Spleen (tissue), 11 donors: ENCODE measurements at regions not wholly inside any gene's neighbourhood (a gene's known extent, or its start where the extent isn't known, plus 50 kb on each side); places are given as distances from the start of the nearest gene placed in this dataset.
A peak's percentile ranks its signal among the peaks of the same experiment; 100 is the strongest.

Source experiments
- DNase-seq: peaks from one replicate; pipeline ENCODE4 v3.0.0-alpha.2; 2020
- H3K27ac ChIP-seq, 8 donors: fragments of 200-600 bp; sonication (generic) in 7 of 8; 1 replicate in 4 of 8; 2 replicates in 4 of 8; pipeline versions ENCODE4 v1.5.0 to v1.8.0; 2016 to 2021; ENCODE audit warnings: inconsistent platforms in 4 of 8, mild to moderate bottlenecking in 4 of 8, moderate library complexity in 1 of 8
- H3K27me3 ChIP-seq, 7 donors: fragments of 200-600 bp; sonication (generic) in 6 of 7; replicated peaks in 1 of 7; 1 replicate in 4 of 7; 2 replicates in 3 of 7; pipeline versions ENCODE4 v1.5.0 to v1.8.0; 2016 to 2021; ENCODE audit warnings: inconsistent platforms in 3 of 7, mild to moderate bottlenecking in 1 of 7
- H3K36me3 ChIP-seq, 6 donors: fragments of 200-600 bp; sonication (generic) in 5 of 6; 1 replicate in 4 of 6; 2 replicates in 2 of 6; pipeline versions ENCODE4 v1.5.0 to v1.8.0; 2016 to 2021; ENCODE audit warnings: inconsistent platforms in 2 of 6
- H3K4me1 ChIP-seq, 6 donors: fragments of 200-600 bp; sonication (generic) in 5 of 6; 1 replicate in 3 of 6; 2 replicates in 3 of 6; pipeline versions ENCODE4 v1.5.0 to v1.8.0; 2016 to 2021; ENCODE audit warnings: inconsistent platforms in 3 of 6
- H3K4me3 ChIP-seq, 8 donors: fragments of 200-600 bp; sonication (generic) in 7 of 8; 1 replicate in 4 of 8; 2 replicates in 4 of 8; pipeline versions ENCODE4 v1.5.0 to v1.8.0; 2016 to 2021; ENCODE audit warnings: inconsistent platforms in 4 of 8, mild to moderate bottlenecking in 4 of 8, moderate library complexity in 2 of 8
- H3K9me3 ChIP-seq, 8 donors: fragments of 200-600 bp; sonication (generic) in 7 of 8; 1 replicate in 4 of 8; 2 replicates in 4 of 8; pipeline versions ENCODE4 v1.5.0 to v1.8.0; 2016 to 2021; ENCODE audit warnings: inconsistent platforms in 4 of 8
- CTCF ChIP-seq, 11 experiments: fragments of 200-600 bp in 7 of 11; fragments of 450-650 bp in 4 of 11; sonication (generic) in 4 of 11; IDR thresholded peaks in 8 of 11; conservative IDR thresholded peaks in 3 of 11; 1 replicate in 7 of 11; 2 replicates in 4 of 11; pipeline versions ENCODE4 v1.4.0 to v1.8.0; 2016 to 2021; ENCODE audit warnings: antibody characterized with exemption in 11 of 11, inconsistent platforms in 4 of 11, mild to moderate bottlenecking in 1 of 11
- POLR2A ChIP-seq, 3 donors: fragments of 450-650 bp; IDR thresholded peaks; one replicate each; pipeline ENCODE4 v1.5.1; 2017; ENCODE audit warnings: antibody characterized with exemption in 3 of 3, mild to moderate bottlenecking in 1 of 3
- POLR2AphosphoS5 ChIP-seq, 3 donors: sonication (generic); formaldehyde crosslinking; IDR thresholded peaks; one replicate each; pipeline ENCODE4 v1.5.1; 2017; ENCODE audit warnings: antibody characterized with exemption in 3 of 3
- WGBS, 5 donors: extraction: QIAGEN DNeasy Blood & Tissue Kit in 3 of 5; methylation state at CpG; one replicate each; pipeline versions ENCODE4 v1.1.5 to v1.1.7; 2013 to 2018; 5-methylcytosine and 5-hydroxymethylcytosine counted together
- intact Hi-C: fragments of 100-400 bp; cut with DNase I; formaldehyde crosslinking; loops from one replicate; pipeline ENCODE4 v1.15.0; 2023; ENCODE audit warnings: low total_unique reads
- donor health status: healthy with polysubstance abuse.
- donor health status: DM: no; HTN: no; CAD: no; lungs with moderate emphysema.
- donor health status: DM: no; HTN: no; CAD: no.
- donor health status: Bipolar disorder and iron deficiency.
- donor health status: healthy.
- donor health status: DM: no; HTN: no; CAD: no.
- donor health status: DM: yes; HTN: yes; CAD: no.

DNA sequence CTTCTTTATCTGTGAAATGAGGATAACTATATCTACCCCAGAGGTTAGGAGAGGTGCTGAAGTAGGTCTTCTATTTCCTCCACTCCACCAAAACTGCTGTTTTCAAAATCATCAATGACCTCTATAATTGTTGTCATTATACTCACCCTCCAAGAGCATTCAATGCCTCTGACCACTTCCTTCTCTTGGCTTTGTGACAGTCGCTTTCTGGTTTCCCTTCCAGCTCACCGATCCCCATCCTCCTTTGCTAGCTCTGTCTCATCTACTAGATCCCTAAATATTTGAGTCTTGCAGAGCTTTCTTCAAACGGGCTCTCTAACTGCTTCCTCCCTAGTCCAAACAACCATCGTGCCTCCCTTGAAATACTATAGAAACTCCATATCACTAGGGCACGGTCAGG is 153.5 kb downstream of the RPLP1 start:
- intact Hi-C loops = no loop called here
- TF ChIP-seq CTCF (IDR thresholded peaks at IDR 0.05 in 8 of 11, conservative IDR thresholded peaks at IDR 0.05 in 3 of 11) (no peak), POLR2A (IDR thresholded peaks at IDR 0.05) (no peak), POLR2AphosphoS5 (IDR thresholded peaks at IDR 0.05) (no peak)
- Histone ChIP-seq H3K4me3 (no peak overlapping the region), H3K27ac (no peak overlapping the region), H3K36me3 (no peaks in the 10 kb centered on the region), H3K9me3 (no peaks in the 10 kb centered on the region), H3K4me1 (peaks cover 0 to 27% (median 0%) of the 10 kb centered on the region in 6 donors), H3K27me3 (peaks cover 0 to 15% (median 0%) of the 10 kb centered on the region in 7 donors)
- no peak for DNase-seq
- 31 to 52% (median 47%) methylated on average over 5 of the region's 5 CpGs for WGBS, 5 donors

DNA sequence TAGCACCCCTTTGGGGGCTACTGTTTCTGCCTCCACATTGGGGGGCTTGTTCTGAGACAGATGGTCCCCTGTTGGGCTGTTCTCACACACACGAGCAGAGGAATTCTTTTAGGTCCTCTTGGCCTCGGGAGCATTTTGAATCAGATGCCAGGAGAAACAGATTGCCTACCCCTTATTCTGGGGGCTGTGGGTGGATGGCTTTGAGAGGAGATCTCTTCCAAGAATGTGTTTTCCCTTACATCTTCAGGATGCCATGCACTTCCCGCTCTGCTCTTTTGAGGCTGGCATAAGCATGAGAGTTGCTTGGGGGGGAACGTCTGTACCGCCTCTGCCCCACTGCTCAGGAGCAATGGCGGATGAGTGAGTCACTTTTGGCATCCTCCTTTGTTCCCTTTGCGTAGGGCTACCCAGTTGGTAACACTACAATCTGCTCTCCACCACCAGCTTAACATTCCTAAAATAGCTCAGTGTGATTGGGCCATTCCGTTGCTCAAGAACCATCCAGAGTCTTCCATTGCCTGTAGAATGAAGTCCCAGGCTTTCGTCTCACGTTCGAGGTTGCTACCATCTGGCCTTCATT is 154.4 kb downstream of the RPLP1 start:
- WGBS, 5 donors = 79 to 96% (median 83%) methylated on average over 11 of the region's 11 CpGs
- TF ChIP-seq POLR2AphosphoS5 (IDR thresholded peaks at IDR 0.05) (no peak), CTCF (IDR thresholded peaks at IDR 0.05 in 8 of 11, conservative IDR thresholded peaks at IDR 0.05 in 3 of 11) (no peak), POLR2A (IDR thresholded peaks at IDR 0.05) (no peak)
- Histone ChIP-seq H3K9me3 (no peaks in the 10 kb centered on the region), H3K4me3 (no peak overlapping the region), H3K27ac (no peak overlapping the region), H3K4me1 (peaks cover 0 to 27% (median 0%) of the 10 kb centered on the region in 6 donors), H3K27me3 (peaks cover 0 to 6% (median 0%) of the 10 kb centered on the region in 7 donors), H3K36me3 (no peaks in the 10 kb centered on the region)
- no peak for DNase-seq
- intact Hi-C loops = no loop called here

DNA sequence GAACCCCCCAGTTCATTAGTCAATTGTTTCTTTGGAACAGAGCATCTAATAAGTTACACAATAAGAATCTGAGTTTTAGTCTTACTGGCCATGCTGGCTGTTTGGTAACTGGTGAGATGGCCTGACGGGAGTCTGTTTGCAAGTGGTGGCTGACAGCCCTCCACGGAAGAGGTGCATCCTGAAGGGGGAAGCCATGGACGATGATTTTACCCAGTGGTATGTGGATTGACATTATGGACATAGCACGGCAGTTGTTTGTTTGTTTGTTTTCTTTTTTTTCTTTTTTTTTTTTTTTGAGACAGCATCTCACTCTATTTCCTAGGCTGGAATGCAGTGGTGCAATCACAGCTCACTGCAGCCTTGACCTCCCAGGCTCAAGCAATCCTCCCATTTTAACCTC is 156.0 kb downstream of the RPLP1 start:
- no peak overlapping the region for H3K4me3 ChIP-seq
- H3K4me1 ChIP-seq = peaks cover 0 to 27% (median 0%) of the 10 kb centered on the region in 6 donors
- no peak overlapping the region for H3K27ac ChIP-seq
- no peaks in the 10 kb centered on the region for H3K27me3 ChIP-seq
- no peaks in the 10 kb centered on the region for H3K9me3 ChIP-seq
- H3K36me3 ChIP-seq = no peaks in the 10 kb centered on the region
- DNase-seq = no peak
- 78 to 93% (median 86%) methylated on average over 4 of the region's 4 CpGs for WGBS, 5 donors
- intact Hi-C loops = no loop called here
- TF ChIP-seq CTCF (IDR thresholded peaks at IDR 0.05 in 8 of 11, conservative IDR thresholded peaks at IDR 0.05 in 3 of 11) (no peak), POLR2AphosphoS5 (IDR thresholded peaks at IDR 0.05) (no peak), POLR2A (IDR thresholded peaks at IDR 0.05) (no peak)

GRCh38 chr15:69609176-69609575 is 156.6 kb downstream of the RPLP1 start:
- intact Hi-C loops = no loop called here
- H3K4me1 ChIP-seq = peaks cover 0 to 23% (median 0%) of the 10 kb centered on the region in 6 donors
- DNase-seq = no peak
- WGBS, 5 donors = 72 to 85% (median 74%) methylated on average over 5 of the region's 5 CpGs
- no peaks in the 10 kb centered on the region for H3K36me3 ChIP-seq
- no peak overlapping the region for H3K4me3 ChIP-seq
- no peaks in the 10 kb centered on the region for H3K27me3 ChIP-seq
- peak overlapping the region in 3 of 8 donors; percentile 49 to 54 (median 53) for H3K27ac ChIP-seq
- TF ChIP-seq POLR2A (IDR thresholded peaks at IDR 0.05) (no peak), CTCF (IDR thresholded peaks at IDR 0.05 in 8 of 11, conservative IDR thresholded peaks at IDR 0.05 in 3 of 11) (no peak), POLR2AphosphoS5 (IDR thresholded peaks at IDR 0.05) (no peak)
- H3K9me3 ChIP-seq = no peaks in the 10 kb centered on the region
